HT1080 (cell line): ENCODE measurements at regions not wholly inside any gene's neighbourhood (a gene's known extent, or its start where the extent isn't known, plus 50 kb on each side); places are given as distances from the start of the nearest gene placed in this dataset.
"Not testable (repeated sequence)": the region's sequence is repeated elsewhere in the genome, so short reads cannot be mapped to it uniquely, and the experiment has no call there.

Experiments
- DNase-seq: peaks from one replicate; pipeline ENCODE4 v3.0.0-alpha.2; 2015; ENCODE audit warnings: low read depth

- not testable (repeated sequence) for DNase-seq
Measured at GRCh38 chr1:222470252-222470805, 77.6 kb downstream of the HHIPL2 start.

- no peak for DNase-seq
Measured at GRCh38 chr1:222466150-222466865, 81.6 kb downstream of the HHIPL2 start.

- peak; percentile 96 for DNase-seq
Measured at GRCh38 chr1:222465211-222466041, 82.5 kb downstream of the HHIPL2 start.

GRCh38 chr1:222464841-222465210 lies 83.1 kb downstream of the HHIPL2 start:
- DNase-seq = peak; percentile 70

GRCh38 chr1:222463059-222463730 lies 84.7 kb downstream of the HHIPL2 start:
- no peak for DNase-seq

GRCh38 chr1:222462601-222463000 lies 85.3 kb downstream of the HHIPL2 start:
- DNase-seq = no peak

- DNase-seq = peak; percentile 51
Measured at GRCh38 chr1:222461941-222462340, 86.0 kb downstream of the HHIPL2 start.

GRCh38 chr1:222459652-222460051 lies 88.3 kb downstream of the HHIPL2 start:
- DNase-seq = no peak

GRCh38 chr1:222457513-222457912 lies 90.4 kb downstream of the HHIPL2 start:
- DNase-seq = no peak

- no peak for DNase-seq
Measured at GRCh38 chr1:222457084-222457483, 90.8 kb downstream of the HHIPL2 start.

- peak; percentile 82 for DNase-seq
Measured at GRCh38 chr1:222455188-222455879, 92.6 kb downstream of the HHIPL2 start.

- DNase-seq = no peak
Measured at GRCh38 chr1:222454782-222455181, 93.1 kb downstream of the HHIPL2 start.

GRCh38 chr1:222454186-222454585 lies 93.7 kb downstream of the HHIPL2 start:
- DNase-seq = no peak

- DNase-seq = no peak
Measured at GRCh38 chr1:222452031-222452430, 95.9 kb downstream of the HHIPL2 start.

- no peak for DNase-seq
Measured at GRCh38 chr1:222443566-222443965, 104.3 kb downstream of the HHIPL2 start.

- no peak for DNase-seq
Measured at GRCh38 chr1:222441066-222441465, 106.8 kb downstream of the HHIPL2 start.

- no peak for DNase-seq
Measured at GRCh38 chr1:222424826-222425225, 123.1 kb downstream of the HHIPL2 start.

- no peak for DNase-seq
Measured at GRCh38 chr1:222421380-222421779, 126.5 kb downstream of the HHIPL2 start.

- DNase-seq = no peak
Measured at GRCh38 chr1:222420633-222421032, 127.3 kb downstream of the HHIPL2 start.

- DNase-seq = no peak
Measured at GRCh38 chr1:222418654-222419053, 129.2 kb downstream of the HHIPL2 start.

- DNase-seq = no peak
Measured at GRCh38 chr1:222417264-222417663, 130.6 kb downstream of the HHIPL2 start.
